AG10803 (cell line): ENCODE measurements at regions not wholly inside any gene's neighbourhood (a gene's known extent, or its start where the extent isn't known, plus 50 kb on each side); places are given as distances from the start of the nearest gene placed in this dataset.

Experiments used
- DNase-seq: peaks from one replicate; pipeline ENCODE4 v3.0.0; 2010; ENCODE audit warnings: low read depth
- H3K4me3 ChIP-seq: 2 replicates; pipeline ENCODE4 v1.5.1; 2011; ENCODE audit warnings: mild to moderate bottlenecking, low read length, control low read depth
- TF ChIP-seq, protein P1 (sequence below): conservative IDR thresholded peaks from 2 replicates; pipeline ENCODE4 v1.5.1; 2011; ENCODE audit warnings: mild to moderate bottlenecking, low read length, control low read depth, inconsistent platforms

DNA sequence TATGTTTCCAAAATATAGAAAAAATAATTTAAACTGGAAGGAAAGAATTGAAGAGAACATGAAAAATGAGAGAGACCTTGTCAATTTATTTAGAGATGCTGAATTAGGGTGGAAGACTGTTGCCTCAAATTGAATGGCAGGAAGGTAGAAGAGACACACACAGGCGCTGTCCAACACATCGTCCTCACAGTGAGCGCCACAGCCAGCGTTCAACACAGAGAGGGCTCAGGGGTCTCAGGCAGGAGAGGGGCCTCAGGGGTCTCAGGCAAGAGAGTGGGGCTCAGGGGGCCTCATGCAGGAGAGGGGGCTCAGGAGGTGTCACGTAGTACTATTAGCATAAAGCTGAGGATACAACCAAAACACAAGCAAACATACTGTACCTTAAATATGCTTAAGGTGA, 65.7 kb downstream of the TMEM18 start:
- no peak for DNase-seq

DNA sequence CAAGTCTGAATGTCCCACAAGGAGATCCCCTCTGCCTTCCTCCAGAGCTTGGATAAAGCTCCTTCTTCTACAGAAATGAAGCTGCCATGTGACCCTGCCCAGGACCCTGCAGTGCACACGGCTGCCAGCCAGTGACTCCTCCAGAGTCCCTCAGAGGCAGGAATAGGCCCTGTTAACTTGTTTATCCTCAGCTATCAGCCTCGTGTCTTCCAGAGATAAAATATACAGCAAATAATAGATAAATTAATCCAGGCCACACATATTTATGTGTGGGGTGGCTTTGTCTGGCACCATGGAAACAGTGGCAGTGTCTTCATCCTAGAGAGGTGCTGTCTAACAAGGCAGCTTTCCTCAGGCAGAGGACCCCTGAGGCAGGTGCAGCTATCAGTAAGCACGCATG, 66.7 kb downstream of the TMEM18 start:
- TF ChIP-seq, protein P1, sequence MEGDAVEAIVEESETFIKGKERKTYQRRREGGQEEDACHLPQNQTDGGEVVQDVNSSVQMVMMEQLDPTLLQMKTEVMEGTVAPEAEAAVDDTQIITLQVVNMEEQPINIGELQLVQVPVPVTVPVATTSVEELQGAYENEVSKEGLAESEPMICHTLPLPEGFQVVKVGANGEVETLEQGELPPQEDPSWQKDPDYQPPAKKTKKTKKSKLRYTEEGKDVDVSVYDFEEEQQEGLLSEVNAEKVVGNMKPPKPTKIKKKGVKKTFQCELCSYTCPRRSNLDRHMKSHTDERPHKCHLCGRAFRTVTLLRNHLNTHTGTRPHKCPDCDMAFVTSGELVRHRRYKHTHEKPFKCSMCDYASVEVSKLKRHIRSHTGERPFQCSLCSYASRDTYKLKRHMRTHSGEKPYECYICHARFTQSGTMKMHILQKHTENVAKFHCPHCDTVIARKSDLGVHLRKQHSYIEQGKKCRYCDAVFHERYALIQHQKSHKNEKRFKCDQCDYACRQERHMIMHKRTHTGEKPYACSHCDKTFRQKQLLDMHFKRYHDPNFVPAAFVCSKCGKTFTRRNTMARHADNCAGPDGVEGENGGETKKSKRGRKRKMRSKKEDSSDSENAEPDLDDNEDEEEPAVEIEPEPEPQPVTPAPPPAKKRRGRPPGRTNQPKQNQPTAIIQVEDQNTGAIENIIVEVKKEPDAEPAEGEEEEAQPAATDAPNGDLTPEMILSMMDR = no peak
- no peak for DNase-seq
- H3K4me3 ChIP-seq = no peak overlapping the region

More for the DNA sequence above, 65.7 kb downstream of the TMEM18 start:
- H3K4me3 ChIP-seq = no peak overlapping the region
- TF ChIP-seq, protein P1 = no peak

DNA sequence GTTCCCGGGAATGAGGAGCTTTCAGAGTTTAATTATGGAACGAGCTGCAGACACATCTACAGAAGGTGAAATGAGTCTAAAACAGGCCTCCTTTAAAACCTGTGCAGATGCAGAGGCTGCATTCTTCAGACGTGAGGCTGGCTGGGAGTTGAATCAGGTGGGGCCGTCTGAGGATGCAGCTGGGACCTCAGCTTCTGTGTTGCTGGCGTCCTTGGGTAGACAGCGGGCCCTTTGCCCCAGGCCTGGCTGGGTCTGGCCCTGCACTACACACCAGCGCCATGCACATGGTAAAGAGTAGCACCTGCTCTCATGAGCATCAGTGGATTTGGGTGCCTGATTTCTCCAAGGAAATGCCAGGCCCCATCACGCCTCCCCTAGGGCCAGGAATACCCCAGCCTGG, 67.3 kb downstream of the TMEM18 start:
- no peak for DNase-seq
- no peak overlapping the region for H3K4me3 ChIP-seq
- TF ChIP-seq, protein P1 = no peak

DNA sequence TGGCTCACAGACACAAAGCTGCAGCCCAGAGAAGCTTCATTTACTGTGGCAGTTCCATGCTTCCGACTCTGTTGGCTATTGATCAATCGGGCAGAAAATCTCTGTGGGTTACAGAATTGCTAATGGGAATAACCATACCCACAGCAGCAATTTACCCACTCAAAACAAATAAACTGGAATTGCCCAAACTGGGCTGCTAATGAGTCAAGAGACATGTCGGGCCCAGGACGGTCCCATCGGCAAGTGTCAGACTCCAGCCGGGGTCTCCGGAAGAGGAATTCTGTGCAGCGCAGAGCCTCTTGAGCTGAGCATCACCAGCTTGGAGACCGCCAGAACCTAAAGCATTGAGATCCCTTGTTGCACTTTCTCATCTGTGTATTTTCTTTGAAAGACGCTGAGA, 67.8 kb downstream of the TMEM18 start:
- DNase-seq = no peak
- TF ChIP-seq, protein P1 = no peak
- no peak overlapping the region for H3K4me3 ChIP-seq

DNA sequence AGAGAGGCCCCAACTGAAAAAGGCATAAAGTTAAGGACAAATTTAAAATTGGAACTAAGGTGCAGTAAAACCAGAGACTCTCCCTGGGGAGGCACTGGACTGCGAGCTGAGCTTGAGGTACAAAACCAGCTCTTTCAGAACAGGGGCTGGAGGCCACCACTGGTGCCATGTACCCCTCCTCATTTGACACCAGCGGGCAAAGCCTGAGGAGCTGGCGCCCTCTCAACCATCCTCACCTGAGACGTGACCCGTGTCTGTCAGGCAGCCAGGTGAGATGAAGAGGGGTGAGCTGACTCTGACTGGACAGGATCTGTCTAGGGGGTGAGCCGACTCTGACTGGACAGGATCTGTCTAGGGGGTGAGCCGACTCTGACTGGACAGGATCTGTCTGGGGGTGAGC, 68.5 kb downstream of the TMEM18 start:
- TF ChIP-seq, protein P1 = no peak
- no peak overlapping the region for H3K4me3 ChIP-seq

DNA sequence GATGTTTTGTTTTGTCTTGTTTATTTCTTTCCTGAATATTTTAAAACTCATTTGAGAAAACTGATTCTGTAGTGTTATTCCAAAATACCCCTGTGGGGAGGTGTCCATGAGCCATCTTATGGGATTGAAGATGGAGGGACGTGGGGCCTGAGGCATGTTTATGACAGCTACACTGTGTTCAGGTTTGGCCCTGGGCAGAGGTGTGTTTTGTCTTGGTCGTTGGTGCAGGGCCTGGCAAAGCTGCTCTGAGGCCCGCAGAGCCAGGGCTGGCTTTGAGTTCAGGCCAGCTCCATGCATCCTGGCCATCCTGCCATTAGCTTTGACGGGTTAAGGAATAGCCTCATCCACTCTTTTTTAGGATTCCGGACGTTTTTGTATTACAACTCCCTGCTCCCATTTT, 68.9 kb downstream of the TMEM18 start:
- no peak for DNase-seq
- TF ChIP-seq, protein P1 = no peak
- no peak overlapping the region for H3K4me3 ChIP-seq

More for the DNA sequence above, 68.5 kb downstream of the TMEM18 start:
- DNase-seq = no peak

DNA sequence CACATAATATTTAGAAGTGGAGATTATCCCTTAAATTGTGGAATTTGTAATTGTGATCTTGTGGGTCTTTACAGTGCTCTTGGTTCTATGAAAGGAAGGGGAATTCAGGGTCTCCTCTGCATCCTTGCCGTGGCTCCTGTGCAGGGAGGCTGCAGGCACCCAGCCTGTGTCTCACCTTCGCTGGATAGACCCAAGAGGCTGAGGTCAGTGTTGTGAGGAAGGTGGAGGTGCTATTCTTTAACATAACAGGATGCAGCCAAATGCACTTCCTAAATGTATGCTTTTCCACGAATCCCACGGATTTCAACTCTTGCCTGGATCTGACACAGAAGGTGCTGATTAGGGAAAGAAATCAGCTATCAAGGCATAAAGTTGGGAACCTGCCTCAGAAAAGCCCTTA, 69.5 kb downstream of the TMEM18 start:
- TF ChIP-seq, protein P1 = no peak
- no peak overlapping the region for H3K4me3 ChIP-seq
- no peak for DNase-seq
